ENCODE measurements at regions not wholly inside any gene's neighbourhood (a gene's known extent, or its start where the extent isn't known, plus 50 kb on each side); places are given as distances from the start of the nearest gene placed in this dataset.

DNA sequence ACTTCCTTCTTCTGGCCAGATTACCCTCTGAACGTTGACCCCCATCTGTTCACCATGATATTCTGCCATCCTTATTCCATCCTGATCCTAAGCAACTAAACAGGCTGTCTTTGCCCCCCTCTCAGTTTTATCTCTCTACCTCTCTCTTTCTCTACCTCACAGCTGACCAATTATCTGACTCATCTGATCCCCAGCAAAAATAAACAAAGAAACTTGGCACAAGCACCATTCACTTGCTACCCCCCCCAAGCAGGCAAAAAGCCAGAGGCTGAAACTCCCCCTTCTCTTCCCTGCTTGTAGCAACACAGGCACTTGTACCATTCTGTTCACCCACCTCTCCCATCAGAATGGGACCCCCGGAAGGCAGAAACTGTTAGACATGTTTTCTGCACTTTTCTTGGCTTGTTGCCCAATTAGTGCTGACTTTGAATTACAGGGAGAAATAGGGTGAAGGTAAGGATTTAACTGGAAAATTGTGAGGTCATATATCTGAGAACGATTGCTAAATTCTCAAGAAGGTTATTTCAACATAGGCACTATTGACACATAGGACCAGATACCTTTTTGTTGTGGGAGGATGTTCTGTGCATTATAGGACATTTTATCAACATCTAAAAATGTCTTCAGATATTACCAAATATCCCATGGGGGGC is 163.2 kb downstream of the TOX3 start:
- TF ChIP-seq, protein P1, sequence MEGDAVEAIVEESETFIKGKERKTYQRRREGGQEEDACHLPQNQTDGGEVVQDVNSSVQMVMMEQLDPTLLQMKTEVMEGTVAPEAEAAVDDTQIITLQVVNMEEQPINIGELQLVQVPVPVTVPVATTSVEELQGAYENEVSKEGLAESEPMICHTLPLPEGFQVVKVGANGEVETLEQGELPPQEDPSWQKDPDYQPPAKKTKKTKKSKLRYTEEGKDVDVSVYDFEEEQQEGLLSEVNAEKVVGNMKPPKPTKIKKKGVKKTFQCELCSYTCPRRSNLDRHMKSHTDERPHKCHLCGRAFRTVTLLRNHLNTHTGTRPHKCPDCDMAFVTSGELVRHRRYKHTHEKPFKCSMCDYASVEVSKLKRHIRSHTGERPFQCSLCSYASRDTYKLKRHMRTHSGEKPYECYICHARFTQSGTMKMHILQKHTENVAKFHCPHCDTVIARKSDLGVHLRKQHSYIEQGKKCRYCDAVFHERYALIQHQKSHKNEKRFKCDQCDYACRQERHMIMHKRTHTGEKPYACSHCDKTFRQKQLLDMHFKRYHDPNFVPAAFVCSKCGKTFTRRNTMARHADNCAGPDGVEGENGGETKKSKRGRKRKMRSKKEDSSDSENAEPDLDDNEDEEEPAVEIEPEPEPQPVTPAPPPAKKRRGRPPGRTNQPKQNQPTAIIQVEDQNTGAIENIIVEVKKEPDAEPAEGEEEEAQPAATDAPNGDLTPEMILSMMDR (IDR thresholded peaks at IDR 0.05; ENCODE audit: extremely low read depth in 1 of 2, insufficient read depth in 1 of 2, low read depth in 1 of 2, low read length in 2 of 2) = no peak
- TF ChIP-seq POLR2A (IDR thresholded peaks at IDR 0.05; ENCODE audit: low read depth, low read length) (no peak), POLR2AphosphoS5 (IDR thresholded peaks at IDR 0.05; ENCODE audit: insufficient read depth, low read depth, low read length) (no peak), MYC (IDR thresholded peaks at IDR 0.05; ENCODE audit: low read depth, low read length) (no peak), EZH2 (IDR thresholded peaks at IDR 0.05; ENCODE audit: borderline replicate concordance, low read depth, low read length, severe bottlenecking) (no peak), GATA2 (IDR thresholded peaks at IDR 0.05; ENCODE audit: insufficient read depth, insufficient read length, low read depth, low read length) (no peak), MAX (IDR thresholded peaks at IDR 0.05; ENCODE audit: insufficient read depth, insufficient read length) (no peak)

All from endothelial cell of umbilical vein (primary cell).